ES-I3 (cell line): ENCODE measurements at regions not wholly inside any gene's neighbourhood (a gene's known extent, or its start where the extent isn't known, plus 50 kb on each side); places are given as distances from the start of the nearest gene placed in this dataset.

Source experiments
- H3K36me3 ChIP-seq: 2 replicates; pipeline ENCODE4 v1.6.1; 2013; ENCODE audit warnings: mild to moderate bottlenecking, low read length, control low read depth, moderate library complexity; ENCODE audit not compliant: insufficient read depth
- H3K4me1 ChIP-seq: 2 replicates; pipeline ENCODE4 v1.6.1; 2013; ENCODE audit warnings: mild to moderate bottlenecking, control low read depth, low read length; ENCODE audit not compliant: insufficient read depth
- H3K9ac ChIP-seq: 2 replicates; pipeline ENCODE4 v1.6.1; 2013; ENCODE audit warnings: low read depth, mild to moderate bottlenecking, low read length, moderate library complexity
- H3K9me3 ChIP-seq: 2 replicates; pipeline ENCODE4 v1.6.1; 2013; ENCODE audit warnings: mild to moderate bottlenecking, low read length, moderate library complexity; ENCODE audit not compliant: control insufficient read depth, insufficient read depth

DNA sequence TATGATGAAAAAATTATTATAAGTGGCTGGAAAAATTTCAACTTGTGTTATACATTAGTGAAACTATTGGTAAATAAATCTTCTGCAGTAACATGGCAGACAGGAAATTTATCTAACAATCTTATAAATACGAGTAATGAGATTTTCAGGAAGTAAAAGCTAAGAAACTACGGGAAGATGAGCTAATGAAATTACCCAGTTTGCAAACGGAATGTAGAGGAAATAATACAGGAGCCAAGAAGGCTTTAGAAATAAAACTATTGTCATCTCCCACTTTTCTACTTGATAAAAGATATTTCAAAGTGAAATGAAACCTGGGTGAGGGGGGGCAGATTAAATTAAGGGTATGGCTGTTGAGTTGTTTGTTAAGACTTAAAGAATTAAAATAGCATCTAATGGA is 332.5 kb upstream of the SORCS1 start:
- H3K36me3 ChIP-seq: no peaks in the 10 kb centered on the region
- no peaks in the 10 kb centered on the region for H3K9me3 ChIP-seq
- H3K9ac ChIP-seq: no peak overlapping the region
- H3K4me1 ChIP-seq: no peaks in the 10 kb centered on the region

DNA sequence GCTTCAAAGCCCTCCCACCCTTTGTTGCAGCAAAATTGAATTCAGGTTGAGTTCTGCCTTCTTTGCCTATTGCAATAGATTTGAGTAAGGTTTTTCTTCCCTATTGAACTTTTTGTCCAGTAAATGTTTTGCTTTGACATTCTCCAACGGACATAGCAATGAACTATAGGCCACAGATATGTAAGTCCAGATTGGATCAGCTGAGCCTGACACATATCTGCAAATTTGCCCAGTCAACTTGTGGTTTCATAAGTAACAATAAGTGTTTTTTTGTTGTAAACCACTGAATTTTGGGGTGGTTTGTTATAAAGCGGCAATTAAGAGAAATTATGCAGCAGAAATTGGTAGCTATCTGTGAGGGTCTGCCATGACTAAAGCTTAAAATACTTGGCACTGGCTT is 332.1 kb upstream of the SORCS1 start:
- H3K9ac ChIP-seq: no peak overlapping the region
- no peaks in the 10 kb centered on the region for H3K36me3 ChIP-seq
- no peaks in the 10 kb centered on the region for H3K4me1 ChIP-seq
- H3K9me3 ChIP-seq: no peaks in the 10 kb centered on the region

DNA sequence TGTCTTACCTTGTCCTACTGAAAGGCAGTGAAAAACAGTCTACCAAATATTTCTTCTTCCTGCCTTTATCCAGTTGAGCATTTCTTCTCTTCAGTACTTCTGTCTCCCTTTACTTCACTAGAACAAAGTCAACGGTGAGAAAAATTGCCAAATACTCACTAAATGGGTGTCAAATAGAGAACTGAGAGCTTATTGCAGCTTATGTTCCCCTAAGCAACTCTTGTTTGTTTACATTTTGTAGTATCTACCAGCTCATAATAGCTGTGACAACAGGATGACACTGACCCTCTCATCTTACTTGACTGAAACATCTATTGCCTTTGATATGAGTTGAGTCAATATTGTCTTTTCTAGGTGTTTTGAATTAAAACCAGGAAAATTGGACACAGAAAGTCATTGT is 327.9 kb upstream of the SORCS1 start:
- Histone ChIP-seq H3K4me1 (no peaks in the 10 kb centered on the region), H3K36me3 (no peaks in the 10 kb centered on the region), H3K9me3 (no peaks in the 10 kb centered on the region), H3K9ac (no peak overlapping the region)

DNA sequence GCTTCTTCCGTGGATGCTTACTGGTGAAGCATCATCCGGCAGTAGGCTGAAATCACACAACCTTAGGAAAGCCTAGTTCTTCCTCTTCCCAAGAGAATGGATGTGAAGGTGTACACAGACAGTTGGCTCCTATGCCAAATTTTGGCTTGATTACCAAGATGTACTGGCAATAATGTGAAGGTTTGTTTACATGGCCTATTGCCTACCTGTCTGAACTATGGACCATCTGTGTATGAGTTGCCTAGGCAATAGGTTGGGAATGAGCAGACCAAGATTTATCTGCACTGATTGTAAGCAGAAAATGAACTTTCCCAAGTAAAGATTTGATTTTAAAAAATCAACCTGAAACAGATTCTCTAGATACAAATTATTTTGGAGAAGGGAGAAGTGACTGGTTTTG is 325.9 kb upstream of the SORCS1 start:
- no peaks in the 10 kb centered on the region for H3K9me3 ChIP-seq

DNA sequence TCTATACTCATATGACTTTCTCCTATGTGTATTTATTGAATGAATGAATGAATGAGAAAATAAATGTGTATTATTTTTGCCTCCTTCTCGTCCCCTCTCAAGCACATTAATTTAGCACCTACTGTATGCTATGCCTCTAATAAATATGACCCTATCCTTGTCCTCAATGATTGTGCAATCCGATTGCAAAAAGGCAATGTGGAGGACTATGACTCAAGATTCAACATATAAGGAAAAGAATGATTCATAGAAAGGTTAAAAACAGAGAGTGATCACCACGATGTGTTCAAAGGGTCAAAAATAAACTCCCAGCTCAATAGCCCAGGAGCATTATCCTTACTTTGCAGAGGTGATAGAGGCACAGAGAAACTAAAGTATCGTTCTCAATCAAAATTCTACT is 322.8 kb upstream of the SORCS1 start:
- Histone ChIP-seq H3K9ac (no peak overlapping the region), H3K9me3 (no peaks in the 10 kb centered on the region), H3K4me1 (no peaks in the 10 kb centered on the region), H3K36me3 (no peaks in the 10 kb centered on the region)

More for the DNA sequence above, 325.9 kb upstream of the SORCS1 start:
- no peak overlapping the region for H3K9ac ChIP-seq
- no peaks in the 10 kb centered on the region for H3K36me3 ChIP-seq
- no peaks in the 10 kb centered on the region for H3K4me1 ChIP-seq

DNA sequence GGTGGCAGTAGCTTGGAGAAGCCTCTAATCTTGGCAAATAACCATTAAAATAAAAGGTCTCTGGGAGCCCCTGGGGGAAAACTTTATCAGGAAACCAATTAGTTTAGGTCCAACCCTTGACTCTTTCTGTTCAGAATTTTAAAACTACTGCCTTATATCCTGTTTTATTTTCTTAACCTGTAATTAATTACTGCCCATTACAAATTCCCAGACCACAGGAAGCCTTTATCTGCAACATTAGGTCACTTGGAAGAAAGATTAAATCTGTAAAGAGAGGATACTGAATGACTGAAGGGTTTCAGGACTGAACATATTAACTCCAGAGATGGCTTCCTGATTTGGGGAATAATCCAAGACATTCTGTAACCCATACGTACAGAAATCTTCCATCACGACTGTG is 320.5 kb upstream of the SORCS1 start:
- Histone ChIP-seq H3K36me3 (no peaks in the 10 kb centered on the region), H3K9me3 (no peaks in the 10 kb centered on the region), H3K9ac (no peak overlapping the region), H3K4me1 (no peaks in the 10 kb centered on the region)

DNA sequence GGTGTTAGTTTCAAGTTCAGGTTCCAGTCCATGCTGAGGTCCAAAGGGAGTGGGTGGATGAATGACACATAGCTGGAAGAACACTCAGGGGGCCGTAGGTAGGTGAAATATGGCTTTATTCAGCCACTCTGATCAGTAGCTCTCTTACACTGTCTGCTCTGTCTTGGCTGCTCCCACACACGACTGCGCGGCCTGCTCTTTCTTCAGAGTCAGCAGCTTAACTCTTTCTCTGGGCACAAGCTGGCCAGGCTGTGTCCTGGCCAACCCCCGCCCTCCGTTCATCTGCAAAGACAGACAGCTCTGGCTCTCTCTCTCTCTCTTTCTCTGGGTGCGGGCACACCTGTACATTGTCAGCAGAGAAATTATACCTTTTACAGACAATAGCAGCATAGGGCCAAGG is 317.4 kb upstream of the SORCS1 start:
- Histone ChIP-seq H3K9me3 (no peaks in the 10 kb centered on the region), H3K4me1 (no peaks in the 10 kb centered on the region), H3K9ac (no peak overlapping the region), H3K36me3 (no peaks in the 10 kb centered on the region)

DNA sequence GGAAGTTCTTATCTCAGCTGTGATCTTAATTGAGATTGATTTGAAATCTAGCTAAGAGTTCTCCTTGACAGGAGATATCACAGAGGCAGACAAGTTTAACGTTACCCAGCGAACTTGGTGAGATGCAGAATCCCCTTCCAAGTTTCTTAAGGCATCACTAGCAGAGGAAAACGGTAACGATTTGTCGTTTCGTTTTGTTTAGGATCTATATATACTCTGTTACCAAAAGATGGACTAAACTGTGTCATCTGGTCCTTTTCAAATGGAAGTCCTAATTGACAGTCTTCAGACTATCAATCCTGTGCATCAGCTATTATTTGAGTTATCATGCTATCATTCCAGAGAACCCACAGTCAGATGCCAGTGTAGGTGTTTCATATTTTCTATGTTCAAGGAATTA is 316.7 kb upstream of the SORCS1 start:
- Histone ChIP-seq H3K36me3 (no peaks in the 10 kb centered on the region), H3K9me3 (no peaks in the 10 kb centered on the region), H3K9ac (no peak overlapping the region), H3K4me1 (no peaks in the 10 kb centered on the region)

DNA sequence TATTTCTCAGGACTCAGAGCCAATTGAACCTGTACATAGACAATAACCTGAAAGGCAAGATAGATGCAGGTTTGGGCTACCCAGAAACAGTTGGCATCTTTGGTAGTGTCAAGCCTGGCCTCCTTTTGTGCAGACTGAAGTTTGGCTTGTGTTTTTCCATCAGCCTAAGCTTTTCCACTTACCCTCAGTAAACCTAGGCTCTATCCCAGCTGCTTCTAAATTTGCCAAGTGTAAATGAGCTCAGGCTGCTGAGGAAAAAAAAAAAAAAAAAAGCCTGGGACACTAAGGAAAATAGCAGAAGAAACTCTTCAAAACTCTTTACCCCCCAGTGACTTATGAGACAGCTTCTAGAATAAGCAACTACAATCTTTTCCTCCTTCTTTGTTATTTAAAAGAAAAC is 316.3 kb upstream of the SORCS1 start:
- no peaks in the 10 kb centered on the region for H3K36me3 ChIP-seq
- no peaks in the 10 kb centered on the region for H3K9me3 ChIP-seq
- no peaks in the 10 kb centered on the region for H3K4me1 ChIP-seq
- H3K9ac ChIP-seq: no peak overlapping the region

DNA sequence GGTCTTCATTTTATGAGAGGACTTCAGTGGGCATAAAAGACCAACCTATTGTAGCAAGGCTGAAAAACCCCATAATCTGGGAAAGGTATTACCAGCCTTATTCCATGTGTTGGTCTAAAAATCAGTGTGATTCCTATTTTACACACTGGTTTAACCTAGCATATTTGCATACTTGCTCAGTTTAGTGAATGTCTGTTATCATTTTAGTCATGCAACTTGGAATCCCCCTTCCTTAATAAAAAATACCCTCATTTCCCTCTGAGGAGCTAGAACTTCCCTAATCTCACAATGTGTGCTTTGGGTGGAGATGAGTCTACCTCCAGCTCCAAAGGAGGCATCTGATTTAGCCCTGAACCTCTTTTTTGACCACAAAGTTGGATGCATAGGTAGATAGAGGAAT is 312.8 kb upstream of the SORCS1 start:
- Histone ChIP-seq H3K9ac (no peak overlapping the region), H3K9me3 (no peaks in the 10 kb centered on the region)

DNA sequence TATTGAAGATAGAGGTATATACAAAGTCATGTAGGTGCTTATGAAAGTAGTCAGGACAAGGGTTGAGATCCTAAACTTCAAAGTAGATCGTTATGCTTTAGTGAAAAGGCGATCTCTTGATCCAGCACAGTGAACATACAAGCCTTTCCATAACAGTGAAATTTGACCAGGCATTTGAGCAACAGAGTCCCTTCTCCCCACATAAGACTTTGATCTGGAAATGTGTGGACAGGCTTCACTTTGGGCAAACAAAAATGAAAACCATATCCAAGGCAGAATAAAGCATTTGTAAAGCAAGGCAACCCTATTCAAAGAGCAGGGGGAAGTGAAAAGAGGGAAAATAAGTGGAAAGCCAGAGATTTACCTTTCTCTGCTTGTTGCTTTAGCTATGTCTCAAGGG is 311.9 kb upstream of the SORCS1 start:
- Histone ChIP-seq H3K4me1 (no peaks in the 10 kb centered on the region; the same call in 1 of the 2 replicates), H3K9me3 (no peaks in the 10 kb centered on the region), H3K36me3 (no peaks in the 10 kb centered on the region), H3K9ac (no peak overlapping the region)

More for the DNA sequence above, 312.8 kb upstream of the SORCS1 start:
- no peaks in the 10 kb centered on the region for H3K36me3 ChIP-seq
- no peaks in the 10 kb centered on the region; the same call in 1 of the 2 replicates for H3K4me1 ChIP-seq

DNA sequence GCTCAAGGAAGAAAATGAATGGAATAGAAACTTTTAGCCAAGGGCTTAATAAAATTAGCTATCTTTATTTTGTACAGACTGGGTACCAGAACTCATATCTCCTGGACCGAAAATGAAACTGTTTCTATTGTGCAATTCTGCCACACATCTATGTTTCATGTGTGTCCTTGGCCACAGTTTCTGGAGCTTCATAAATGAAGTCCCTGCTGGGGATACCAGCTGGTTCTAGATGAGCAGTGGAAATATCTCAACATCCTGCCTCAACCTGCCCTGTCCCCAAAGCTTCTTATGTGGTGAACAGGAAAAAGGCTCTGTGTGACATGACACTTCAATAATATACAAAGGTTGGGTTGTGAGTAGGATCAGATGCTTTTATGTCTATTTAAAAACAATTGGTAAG is 310.1 kb upstream of the SORCS1 start:
- Histone ChIP-seq H3K9ac (no peak overlapping the region), H3K36me3 (no peaks in the 10 kb centered on the region), H3K9me3 (no peaks in the 10 kb centered on the region), H3K4me1 (no peaks in the 10 kb centered on the region; the same call in 1 of the 2 replicates)

DNA sequence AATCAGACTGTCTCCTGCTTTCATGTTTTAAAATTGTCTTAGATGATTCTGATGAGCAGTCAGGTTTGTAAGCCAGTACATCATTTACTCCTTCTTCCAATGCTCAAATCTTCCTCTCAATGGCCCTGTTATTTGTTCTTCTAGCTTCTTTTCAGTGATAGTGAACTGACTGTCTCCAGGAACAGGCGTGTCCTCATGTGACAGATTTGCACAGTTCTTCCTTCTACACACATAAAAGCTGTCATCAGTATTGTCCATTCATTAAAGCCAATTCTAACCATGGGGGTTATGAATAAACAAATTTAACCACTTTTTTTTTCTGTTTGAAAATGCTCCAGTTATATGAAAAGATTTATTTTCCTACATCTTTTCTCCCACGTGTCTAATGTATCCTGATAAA is 308.7 kb upstream of the SORCS1 start:
- Histone ChIP-seq H3K9ac (no peak overlapping the region), H3K9me3 (no peaks in the 10 kb centered on the region), H3K4me1 (no peaks in the 10 kb centered on the region; the same call in 1 of the 2 replicates), H3K36me3 (no peaks in the 10 kb centered on the region)

DNA sequence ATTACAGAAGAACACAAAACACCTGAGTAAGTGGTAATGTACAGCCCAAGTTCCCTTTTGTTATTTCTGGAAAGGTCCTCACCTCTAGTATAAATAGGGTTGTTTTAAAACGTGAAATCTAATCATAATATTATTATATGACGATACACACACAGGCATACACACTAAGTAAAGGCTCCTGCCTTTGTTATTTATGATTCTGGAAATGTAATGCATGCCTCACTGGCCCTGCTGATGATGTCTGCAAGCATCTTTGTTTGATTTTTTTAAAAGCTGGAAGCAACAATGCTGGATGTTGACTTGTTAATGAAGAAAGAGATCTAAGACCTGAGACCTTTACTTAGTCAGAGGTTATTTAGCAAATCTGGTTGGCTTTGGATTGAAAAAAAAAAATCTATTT is 307.4 kb upstream of the SORCS1 start:
- Histone ChIP-seq H3K9ac (no peak overlapping the region), H3K9me3 (no peaks in the 10 kb centered on the region), H3K36me3 (no peaks in the 10 kb centered on the region), H3K4me1 (no peaks in the 10 kb centered on the region; the same call in 1 of the 2 replicates)

DNA sequence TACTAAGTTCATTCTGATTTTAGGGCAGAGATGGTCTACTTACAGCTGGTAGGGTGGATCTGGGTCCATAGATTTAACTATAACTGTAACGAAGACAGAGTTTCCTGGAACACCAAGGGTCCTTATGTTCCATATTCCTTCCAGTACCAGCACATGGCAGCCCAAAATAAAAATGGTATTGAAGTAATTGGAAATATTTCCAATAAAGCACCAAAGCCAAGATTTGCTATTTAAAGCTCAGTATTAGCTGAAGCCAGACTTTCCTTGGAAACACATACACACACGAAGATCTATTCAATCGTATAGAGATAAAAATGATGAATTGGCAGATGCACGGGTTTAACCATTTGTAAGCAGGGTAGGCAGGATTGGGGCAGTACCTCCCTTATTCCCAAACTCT is 289.1 kb upstream of the SORCS1 start:
- Histone ChIP-seq H3K36me3 (no peaks in the 10 kb centered on the region), H3K9me3 (no peaks in the 10 kb centered on the region), H3K9ac (no peak overlapping the region), H3K4me1 (no peaks in the 10 kb centered on the region)

DNA sequence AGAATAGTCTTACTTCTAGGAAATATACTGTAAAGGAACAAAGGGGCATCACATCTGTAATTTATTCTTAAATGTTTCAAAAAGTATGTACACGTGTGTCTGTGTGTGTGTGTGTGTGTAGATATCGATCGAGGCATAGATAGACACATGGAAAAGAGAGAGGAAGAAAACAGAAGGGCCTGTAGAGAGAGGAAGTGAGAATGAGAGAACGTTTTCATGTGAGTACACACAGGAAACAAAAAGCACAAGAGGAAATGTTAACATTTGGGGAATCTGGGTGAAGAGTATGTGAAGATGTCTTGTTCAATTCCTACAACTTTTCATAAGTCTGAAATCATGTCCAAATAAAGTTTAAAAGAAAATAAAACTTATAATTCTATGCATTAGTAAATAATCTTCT is 286.5 kb upstream of the SORCS1 start:
- no peaks in the 10 kb centered on the region for H3K4me1 ChIP-seq
- no peak overlapping the region for H3K9ac ChIP-seq
- no peaks in the 10 kb centered on the region for H3K36me3 ChIP-seq
- H3K9me3 ChIP-seq: no peaks in the 10 kb centered on the region
